Ectodermal cell (in vitro differentiated cells): ENCODE measurements at regions not wholly inside any gene's neighbourhood (a gene's known extent, or its start where the extent isn't known, plus 50 kb on each side); places are given as distances from the start of the nearest gene placed in this dataset.

Source experiments
- H3K27ac ChIP-seq: 2 replicates; pipeline ENCODE4 v1.7.0; 2013; ENCODE audit warnings: mild to moderate bottlenecking, low read depth, low read length; ENCODE audit not compliant: insufficient read depth, poor library complexity, severe bottlenecking
- H3K27me3 ChIP-seq: 2 replicates; pipeline ENCODE4 v1.7.0; 2013; ENCODE audit warnings: mild to moderate bottlenecking, low read length; ENCODE audit not compliant: insufficient read depth, control insufficient read depth, poor library complexity, severe bottlenecking
- H3K36me3 ChIP-seq: one replicate; pipeline ENCODE4 v1.7.0; 2013; ENCODE audit warnings: low read length; ENCODE audit not compliant: control insufficient read depth, insufficient read depth
- H3K4me1 ChIP-seq: one replicate; pipeline ENCODE4 v1.7.0; 2013; ENCODE audit warnings: low read length; ENCODE audit not compliant: control insufficient read depth, insufficient read depth
- H3K4me3 ChIP-seq: 2 replicates; pipeline ENCODE4 v1.7.0; 2013; ENCODE audit warnings: low read depth, low read length, control low read depth; ENCODE audit not compliant: insufficient read depth
- H3K9me3 ChIP-seq: 2 replicates; pipeline ENCODE4 v1.7.0; 2013; ENCODE audit warnings: mild to moderate bottlenecking, low read length, moderate library complexity; ENCODE audit not compliant: control insufficient read depth
- WGBS, 2 experiments: methylation state at CpG; one replicate each; pipeline ENCODE4 v1.1.7; 2013; ENCODE audit warnings: missing lambda C conversion rate in 2 of 2; 5-methylcytosine and 5-hydroxymethylcytosine counted together

DNA sequence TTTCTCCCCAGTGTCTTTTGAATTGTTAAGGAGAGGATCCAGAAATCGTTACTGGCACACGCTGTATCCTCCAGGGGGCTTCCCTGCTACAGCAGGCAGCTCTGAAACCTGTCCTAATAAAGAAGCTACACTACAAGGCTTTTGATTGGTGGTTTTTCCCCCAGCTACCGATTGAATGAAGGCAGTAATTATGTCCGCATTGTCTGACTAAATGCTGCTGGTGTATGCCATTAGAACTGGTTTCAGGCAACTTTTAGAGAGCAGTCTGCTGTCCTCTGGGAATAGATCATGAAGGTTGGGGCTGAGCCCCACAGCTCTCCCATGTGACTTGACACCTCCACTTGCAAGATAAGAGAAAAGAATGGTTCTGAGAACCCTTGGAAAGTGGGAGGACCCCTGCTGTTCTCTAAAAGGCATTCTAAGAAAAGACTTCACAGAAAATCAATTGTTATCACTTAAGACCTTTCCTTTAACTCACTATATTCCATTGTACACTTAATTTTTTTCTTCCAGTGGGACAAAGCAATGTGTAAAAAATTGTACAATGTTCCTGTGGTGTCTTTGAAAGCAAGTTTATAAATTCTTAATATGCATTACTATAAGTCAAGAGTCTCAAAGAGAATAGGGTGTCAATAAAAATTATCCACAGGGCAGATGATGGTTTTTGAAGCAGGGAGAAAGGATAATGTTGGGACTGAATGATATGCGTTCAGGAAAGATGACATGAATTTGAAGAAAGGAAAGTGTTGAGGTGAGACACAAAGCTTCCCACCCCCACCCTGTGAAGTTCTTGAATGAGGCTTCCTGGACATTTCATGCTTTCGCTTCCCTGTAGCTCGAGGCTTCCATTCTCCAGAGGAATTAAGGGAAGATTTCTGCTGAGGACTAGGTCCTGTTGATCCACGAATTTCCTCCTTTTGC is 53.0 kb upstream of the DAZL start:
- WGBS, 2 experiments = 25% methylated on average over 8 of the region's 8 CpGs
- Histone ChIP-seq H3K27me3 (no peaks in the 10 kb centered on the region), H3K27ac (peak overlapping the region; percentile 61), H3K9me3 (peaks cover 3% of the 10 kb centered on the region), H3K4me1 (peaks cover 24% of the 10 kb centered on the region), H3K36me3 (no peaks in the 10 kb centered on the region), H3K4me3 (no peak overlapping the region)

DNA sequence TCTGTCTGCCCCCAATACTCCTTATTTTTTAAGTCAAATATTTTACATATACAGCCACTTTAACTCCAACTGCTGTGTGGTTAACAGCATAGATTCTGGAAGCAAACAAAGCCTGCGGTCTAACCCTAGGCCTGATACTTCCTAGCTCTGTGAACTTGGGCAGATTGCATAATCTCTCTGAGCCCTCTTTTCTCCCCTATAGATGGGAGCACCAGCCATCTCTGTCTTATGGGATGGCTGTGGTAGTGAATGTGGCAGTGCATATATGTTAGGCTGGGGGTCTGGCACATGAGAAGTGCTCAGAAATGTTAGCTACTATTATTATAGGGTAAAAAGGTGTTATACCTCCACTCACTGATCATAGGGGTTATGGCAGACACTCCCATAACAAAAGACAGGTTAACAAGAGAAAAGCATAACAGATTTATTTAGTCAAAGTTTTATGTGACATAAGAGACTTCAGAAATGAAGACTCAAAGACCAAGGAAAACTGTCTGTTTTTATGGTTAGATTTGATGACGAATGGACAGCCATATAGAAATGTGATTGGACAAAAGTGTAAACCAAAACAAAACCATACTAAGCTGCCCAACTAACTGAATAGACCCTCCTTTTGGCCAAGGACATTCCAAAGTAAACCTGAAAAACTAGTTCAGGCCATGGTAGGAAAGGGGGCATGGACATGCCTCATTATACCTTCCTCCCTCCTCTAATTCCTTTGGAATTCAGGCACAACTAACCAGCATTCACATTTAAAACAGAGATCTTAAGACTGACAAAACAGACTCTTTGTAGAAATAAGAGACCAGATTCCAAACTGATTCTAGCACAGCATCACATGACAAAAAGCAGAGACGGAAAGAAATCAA is 53.9 kb upstream of the DAZL start:
- H3K27ac ChIP-seq = peak overlapping the region; percentile 56
- H3K27me3 ChIP-seq = no peaks in the 10 kb centered on the region
- H3K4me1 ChIP-seq = peaks cover 26% of the 10 kb centered on the region
- H3K4me3 ChIP-seq = no peak overlapping the region
- 76 to 89% methylated on average over 2 to 3 of the region's 3 CpGs for WGBS, 2 experiments
- H3K36me3 ChIP-seq = no peaks in the 10 kb centered on the region
- peaks cover 3% of the 10 kb centered on the region for H3K9me3 ChIP-seq

DNA sequence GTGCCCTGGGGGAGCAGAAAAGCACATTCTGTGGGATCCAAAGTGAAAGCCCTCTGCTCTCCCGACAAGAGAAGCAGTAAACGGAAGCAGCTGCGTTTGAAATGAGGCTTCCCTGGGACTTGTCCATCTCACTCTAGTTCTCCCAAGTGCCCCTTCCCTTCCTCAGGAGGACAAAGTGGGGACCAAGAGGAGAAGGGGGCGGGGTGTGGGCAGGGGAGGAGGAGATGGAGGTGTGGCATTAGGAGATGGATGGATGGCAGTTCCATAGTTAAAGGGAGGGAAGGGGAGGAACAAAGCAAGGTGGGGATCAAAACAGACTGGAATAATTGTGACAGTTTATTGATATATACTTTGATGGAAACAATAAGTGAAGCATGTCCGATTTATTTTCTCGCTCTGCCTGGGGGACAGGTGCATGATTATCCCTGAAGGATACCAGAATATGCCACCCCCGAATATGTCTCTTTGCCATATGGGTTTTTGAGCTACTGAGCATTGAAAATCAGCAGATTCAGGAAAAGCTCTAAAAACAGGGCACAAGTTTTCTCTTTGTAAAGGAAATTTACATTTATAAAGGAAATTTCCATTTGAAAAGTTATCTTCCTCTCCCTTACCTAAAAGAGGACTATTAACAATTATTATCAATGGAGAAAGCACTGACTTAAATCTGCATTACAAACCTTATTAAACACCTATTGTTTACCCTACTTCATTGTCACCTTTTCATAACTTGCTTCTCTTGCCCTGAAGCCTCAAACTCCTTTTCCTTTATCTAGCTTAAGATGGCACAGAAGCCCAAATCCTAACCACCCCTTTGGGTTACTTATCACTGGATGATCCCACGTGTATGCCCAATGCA is 58.9 kb upstream of the DAZL start:
- peaks cover 23% of the 10 kb centered on the region for H3K4me1 ChIP-seq
- no peaks in the 10 kb centered on the region for H3K36me3 ChIP-seq
- H3K4me3 ChIP-seq = no peak overlapping the region
- no peak overlapping the region for H3K27ac ChIP-seq
- no peaks in the 10 kb centered on the region for H3K27me3 ChIP-seq
- peaks cover 3% of the 10 kb centered on the region for H3K9me3 ChIP-seq
- WGBS, 2 experiments = 57 to 65% methylated on average over 8 of the region's 8 CpGs

DNA sequence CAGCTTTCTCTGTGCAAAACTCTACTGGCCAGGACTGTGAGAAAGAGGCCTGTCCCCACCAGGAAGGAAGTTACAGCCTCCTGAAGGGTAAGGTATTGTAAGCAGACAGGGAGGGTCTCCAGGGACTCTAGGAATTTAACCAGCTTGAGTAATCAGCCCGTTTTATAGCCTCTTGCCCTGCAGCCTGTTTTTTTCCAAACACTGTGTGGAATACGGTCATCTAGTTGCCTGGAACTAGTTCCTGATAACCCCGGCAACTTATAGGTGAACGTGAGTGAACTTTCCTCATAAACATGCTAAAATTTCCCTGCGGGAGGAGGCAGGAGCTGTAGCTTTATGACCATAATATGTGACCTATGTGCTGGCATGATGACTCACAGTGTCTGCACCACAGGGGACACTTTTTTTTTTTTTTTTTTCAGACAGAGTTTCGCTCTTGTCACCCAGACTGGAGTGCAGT is 60.1 kb upstream of the DAZL start:
- no peaks in the 10 kb centered on the region for H3K27me3 ChIP-seq
- no peak overlapping the region for H3K4me3 ChIP-seq
- H3K9me3 ChIP-seq = peaks cover 3% of the 10 kb centered on the region
- H3K4me1 ChIP-seq = peaks cover 18% of the 10 kb centered on the region
- H3K27ac ChIP-seq = no peak overlapping the region
- no peaks in the 10 kb centered on the region for H3K36me3 ChIP-seq
- 83 to 87% methylated on average over 6 of the region's 6 CpGs for WGBS, 2 experiments

DNA sequence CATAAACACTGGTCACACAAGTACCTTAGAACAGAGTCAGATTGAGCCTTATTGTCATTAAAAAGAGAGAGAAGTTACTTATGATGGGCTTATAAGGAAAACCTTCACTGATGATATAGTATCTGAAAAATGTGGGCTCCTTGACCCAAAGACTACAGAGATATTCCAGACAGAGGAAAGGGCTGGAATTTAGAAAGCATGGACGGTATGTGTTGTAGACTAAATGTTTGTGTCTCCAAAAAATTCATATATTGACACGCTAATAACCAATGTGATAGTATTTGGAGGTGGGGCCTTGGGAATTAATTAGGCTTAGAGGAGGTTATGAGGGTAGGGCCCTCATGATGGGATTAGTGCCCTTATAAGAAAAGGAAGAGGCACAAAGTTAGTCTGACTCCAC is 61.0 kb upstream of the DAZL start:
- Histone ChIP-seq H3K27ac (no peak overlapping the region), H3K36me3 (no peaks in the 10 kb centered on the region), H3K4me3 (no peak overlapping the region), H3K9me3 (peaks cover 3% of the 10 kb centered on the region), H3K27me3 (no peaks in the 10 kb centered on the region), H3K4me1 (peaks cover 18% of the 10 kb centered on the region)
- 96 to 100% methylated on average over 2 of the region's 2 CpGs for WGBS, 2 experiments

DNA sequence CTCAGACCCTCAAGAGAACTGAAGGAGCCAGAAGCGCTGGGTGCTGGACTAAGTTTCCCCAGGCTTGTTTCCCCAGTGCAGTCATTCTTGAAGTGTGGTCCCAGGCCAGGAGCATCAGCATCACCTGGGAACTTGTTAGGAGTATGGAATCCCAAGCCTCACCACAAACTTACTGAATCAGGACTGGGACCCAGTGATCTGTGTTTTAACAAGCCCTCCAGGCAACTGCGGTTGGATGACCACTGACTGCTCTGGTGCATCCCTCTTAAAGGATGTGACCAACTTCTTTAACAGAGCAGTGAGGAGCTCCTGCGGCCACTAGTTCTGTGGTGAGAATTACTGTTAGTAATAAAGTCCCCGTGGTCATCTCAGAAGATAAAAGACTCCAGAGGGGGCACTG is 62.4 kb upstream of the DAZL start:
- Histone ChIP-seq H3K27me3 (no peaks in the 10 kb centered on the region), H3K36me3 (no peaks in the 10 kb centered on the region), H3K9me3 (no peaks in the 10 kb centered on the region), H3K27ac (no peak overlapping the region), H3K4me3 (no peak overlapping the region), H3K4me1 (peaks cover 24% of the 10 kb centered on the region)
- WGBS, 2 experiments = 88 to 91% methylated on average over 4 of the region's 4 CpGs

DNA sequence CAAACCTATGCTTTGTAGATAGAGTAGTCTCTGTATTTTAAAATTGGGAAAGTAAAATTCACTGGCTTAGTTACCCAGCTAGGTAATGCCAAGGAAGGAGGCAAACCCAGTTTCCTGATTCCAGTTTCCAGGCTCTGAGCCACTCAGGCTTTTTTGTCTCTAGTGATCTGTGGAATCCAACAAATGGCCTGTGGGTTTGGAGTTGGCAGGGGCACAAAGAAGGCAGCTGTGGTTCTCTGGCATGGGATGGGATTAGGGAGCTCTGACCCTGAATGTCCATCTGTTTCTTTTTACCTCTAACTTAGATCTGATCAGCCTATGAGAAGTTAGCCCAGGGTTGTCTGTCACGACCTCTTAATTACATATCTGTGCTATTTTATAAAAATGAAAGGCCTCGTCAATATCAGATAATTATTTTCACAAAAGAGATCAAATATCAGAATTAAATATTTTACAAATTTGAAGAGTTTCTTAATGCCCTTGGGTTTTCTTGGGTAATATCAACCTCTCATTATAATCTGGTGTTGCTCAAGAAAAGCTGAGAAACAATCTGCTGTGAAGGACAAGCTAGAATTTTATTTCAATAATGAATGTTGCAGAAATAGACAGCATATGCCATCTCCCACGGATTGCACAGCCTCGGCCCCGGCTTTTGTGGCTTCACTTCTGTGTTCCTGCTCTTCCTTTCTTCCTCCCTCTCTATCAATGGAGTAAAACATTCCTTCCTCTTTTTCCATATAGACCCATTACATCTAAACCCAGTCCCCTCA is 63.7 kb upstream of the DAZL start:
- Histone ChIP-seq H3K36me3 (no peaks in the 10 kb centered on the region), H3K4me1 (peaks cover 24% of the 10 kb centered on the region), H3K27ac (no peak overlapping the region), H3K9me3 (no peaks in the 10 kb centered on the region), H3K4me3 (no peak overlapping the region), H3K27me3 (no peaks in the 10 kb centered on the region)
- WGBS, 2 experiments = 92 to 98% methylated on average over 3 to 5 of the region's 5 CpGs

- H3K27me3 ChIP-seq = no peaks in the 10 kb centered on the region
- no peaks in the 10 kb centered on the region for H3K36me3 ChIP-seq
- H3K4me1 ChIP-seq = peaks cover 12% of the 10 kb centered on the region
- no peaks in the 10 kb centered on the region for H3K9me3 ChIP-seq
- H3K27ac ChIP-seq = no peak overlapping the region
- H3K4me3 ChIP-seq = no peak overlapping the region
Observed at GRCh38 chr3:16670191-16670590, 65.0 kb upstream of the DAZL start.

GRCh38 chr3:16671690-16672089 is 66.5 kb upstream of the DAZL start:
- Histone ChIP-seq H3K27me3 (no peaks in the 10 kb centered on the region), H3K4me1 (peaks cover 10% of the 10 kb centered on the region), H3K4me3 (no peak overlapping the region), H3K36me3 (no peaks in the 10 kb centered on the region), H3K27ac (no peak overlapping the region), H3K9me3 (no peaks in the 10 kb centered on the region)
- 14 to 33% methylated on average over 1 of the region's 1 CpG for WGBS, 2 experiments
